ENCODE measurements at regions not wholly inside any gene's neighbourhood (a gene's known extent, or its start where the extent isn't known, plus 50 kb on each side); places are given as distances from the start of the nearest gene placed in this dataset.
"Not testable (repeated sequence)": the region's sequence is repeated elsewhere in the genome, so short reads cannot be mapped to it uniquely, and the experiment has no call there.

- no peak for FAIRE-seq
- no peak for DNase-seq (ENCODE audit: low read depth)
- H3K27me3 ChIP-seq (ENCODE audit: control insufficient read depth, insufficient read depth, low read length), result no peaks in the 10 kb centered on the region
- no peak overlapping the region for H3K4me3 ChIP-seq (ENCODE audit: low read depth, low read length)
- no peak for TF ChIP-seq CTCF (IDR thresholded peaks at IDR 0.05; ENCODE audit: insufficient read depth, low read length, severe bottlenecking)
- no peaks in the 10 kb centered on the region for H3K36me3 ChIP-seq (ENCODE audit: control insufficient read depth, insufficient read depth, low read length)
Observed at GRCh38 chr18:55687106-55687505, 99.1 kb upstream of the TCF4 start.

- Histone ChIP-seq H3K36me3 (ENCODE audit: control insufficient read depth, insufficient read depth, low read length) (no peaks in the 10 kb centered on the region), H3K27me3 (ENCODE audit: control insufficient read depth, insufficient read depth, low read length) (no peaks in the 10 kb centered on the region), H3K4me3 (ENCODE audit: low read depth, low read length) (no peak overlapping the region)
- no peak for FAIRE-seq
- peak; percentile 76 for DNase-seq (ENCODE audit: low read depth)
- no peak for TF ChIP-seq CTCF (IDR thresholded peaks at IDR 0.05; ENCODE audit: insufficient read depth, low read length, severe bottlenecking)
Observed at GRCh38 chr18:55685638-55686037, 97.6 kb upstream of the TCF4 start.

DNA sequence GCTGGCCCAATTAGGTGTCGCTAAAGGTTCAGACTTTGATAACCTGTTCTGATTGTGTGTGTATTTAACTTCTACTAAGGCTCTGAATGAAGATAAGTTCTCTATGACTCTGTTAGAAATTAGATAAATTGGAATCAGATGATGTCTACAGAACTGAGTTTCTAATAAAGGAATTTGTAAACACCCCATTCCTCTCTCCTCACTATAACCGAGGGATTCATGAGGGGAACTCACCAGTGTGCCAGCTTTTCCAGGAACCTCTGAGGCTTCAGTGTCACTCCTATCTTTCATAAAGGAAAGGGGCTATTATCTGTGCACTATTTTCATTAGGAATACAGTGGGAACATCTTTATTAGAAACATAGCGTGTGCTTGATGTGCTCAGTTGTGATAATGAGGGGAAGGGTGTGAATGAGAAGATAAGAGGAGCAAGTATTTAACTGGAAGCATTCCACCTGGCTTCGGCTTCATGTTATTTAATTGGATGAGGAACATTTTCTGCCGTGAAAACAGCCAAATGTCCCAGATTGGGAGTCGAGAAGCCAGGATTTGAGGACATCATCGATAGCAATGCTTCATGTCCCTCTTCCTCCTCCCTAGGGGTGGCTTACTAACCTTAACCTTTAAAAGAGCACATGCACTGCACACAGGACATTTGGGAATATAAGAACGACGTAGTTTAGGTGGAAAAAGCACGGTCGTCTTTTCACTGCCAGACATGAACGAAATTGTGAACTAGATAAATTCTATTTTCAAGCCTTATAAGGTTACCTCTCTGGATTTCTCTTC is 84.8 kb upstream of the TCF4 start:
- TF ChIP-seq CTCF (IDR thresholded peaks at IDR 0.05; ENCODE audit: insufficient read depth, low read length, severe bottlenecking), result no peak
- Histone ChIP-seq H3K4me3 (ENCODE audit: low read depth, low read length) (no peak overlapping the region), H3K36me3 (ENCODE audit: control insufficient read depth, insufficient read depth, low read length) (no peaks in the 10 kb centered on the region), H3K27me3 (ENCODE audit: control insufficient read depth, insufficient read depth, low read length) (no peaks in the 10 kb centered on the region)
- no peak for FAIRE-seq
- DNase-seq (ENCODE audit: low read depth), result no peak

DNA sequence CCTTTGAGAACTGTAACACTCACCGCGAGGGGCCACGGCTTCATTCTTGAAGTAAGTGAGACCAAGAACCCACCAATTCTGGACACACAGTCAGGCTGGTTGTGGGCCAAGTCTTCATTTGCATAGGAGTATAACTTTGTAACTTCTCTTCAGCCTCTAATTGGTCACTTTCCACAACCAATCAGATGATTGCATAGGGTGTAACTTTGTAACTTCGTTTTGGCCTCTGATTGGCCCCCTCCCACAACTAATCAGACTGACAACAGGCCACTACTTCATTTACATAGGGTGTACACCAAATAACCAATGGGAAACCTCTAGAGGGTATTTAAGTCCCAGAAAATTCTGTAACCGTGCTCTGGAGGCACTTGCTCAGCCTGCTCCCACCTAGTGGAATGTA is 77.5 kb upstream of the TCF4 start:
- Histone ChIP-seq H3K36me3 (ENCODE audit: control insufficient read depth, insufficient read depth, low read length) (no peaks in the 10 kb centered on the region), H3K27me3 (ENCODE audit: control insufficient read depth, insufficient read depth, low read length) (no peaks in the 10 kb centered on the region), H3K4me3 (ENCODE audit: low read depth, low read length) (no peak overlapping the region)
- TF ChIP-seq CTCF (IDR thresholded peaks at IDR 0.05; ENCODE audit: insufficient read depth, low read length, severe bottlenecking), result no peak
- FAIRE-seq (no peak), DNase-seq (ENCODE audit: low read depth) (no peak)

DNA sequence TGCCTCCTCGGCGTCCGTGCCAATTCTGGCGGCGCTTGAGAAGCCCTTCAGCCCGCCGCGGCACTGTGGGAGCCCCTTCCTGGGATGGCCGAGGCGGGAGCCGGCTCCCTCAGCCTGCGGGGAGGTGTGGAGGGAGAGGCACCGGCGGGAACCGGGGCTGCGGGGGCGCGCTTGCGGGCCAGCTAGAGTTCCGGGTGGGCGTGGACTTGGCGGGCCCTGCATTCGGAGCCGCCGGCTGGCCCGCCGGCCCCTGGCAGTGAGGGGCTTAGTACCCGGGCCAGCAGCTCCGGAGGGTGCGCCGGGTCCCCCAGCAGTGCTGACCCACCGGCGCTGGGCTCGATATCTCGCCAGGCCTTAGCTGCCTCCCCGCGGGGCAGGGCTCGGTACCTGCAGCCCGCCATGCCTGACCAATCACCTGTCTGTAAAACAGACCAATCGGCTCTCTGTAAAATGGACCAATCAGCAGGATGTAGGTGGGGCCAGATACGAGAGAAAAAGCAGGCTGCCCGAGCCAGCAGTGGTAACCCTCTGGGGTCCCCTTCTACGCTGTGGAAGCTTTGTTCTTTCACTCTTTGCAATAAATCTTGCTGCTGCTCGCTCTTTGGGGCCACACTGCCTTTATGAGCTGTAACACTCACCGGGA is 76.9 kb upstream of the TCF4 start:
- H3K4me3 ChIP-seq (ENCODE audit: low read depth, low read length); DNase-seq (ENCODE audit: low read depth); H3K27me3 ChIP-seq (ENCODE audit: control insufficient read depth, insufficient read depth, low read length); H3K36me3 ChIP-seq (ENCODE audit: control insufficient read depth, insufficient read depth, low read length); FAIRE-seq: not testable (repeated sequence)

- FAIRE-seq, result no peak
- no peaks in the 10 kb centered on the region for H3K36me3 ChIP-seq (ENCODE audit: control insufficient read depth, insufficient read depth, low read length)
Observed at GRCh38 chr18:55663891-55664290, 75.9 kb upstream of the TCF4 start.

More at GRCh38 chr18:55663891-55664290, 75.9 kb upstream of the TCF4 start:
- no peaks in the 10 kb centered on the region for H3K27me3 ChIP-seq (ENCODE audit: control insufficient read depth, insufficient read depth, low read length)
- no peak overlapping the region for H3K4me3 ChIP-seq (ENCODE audit: low read depth, low read length)
- no peak for TF ChIP-seq CTCF (IDR thresholded peaks at IDR 0.05; ENCODE audit: insufficient read depth, low read length, severe bottlenecking)
- no peak for DNase-seq (ENCODE audit: low read depth)

All from bronchial epithelial cell (primary cell).